Upper lobe of left lung (tissue), 6 donors: ENCODE measurements at regions not wholly inside any gene's neighbourhood (a gene's known extent, or its start where the extent isn't known, plus 50 kb on each side); places are given as distances from the start of the nearest gene placed in this dataset.
A peak's percentile ranks its signal among the peaks of the same experiment; 100 is the strongest.

ENCODE experiments used
- ATAC-seq, 2 donors: fragments of 200-7000 bp; cut with Tn5 transposase; one replicate each; pipeline ENCODE4 v1.9.1; 2022; ENCODE audit warnings: mild to moderate bottlenecking in 2 of 2, moderate library complexity in 2 of 2; ENCODE audit not compliant: low FRiP score in 2 of 2
- DNase-seq, 2 donors: peaks; one replicate each; pipeline ENCODE4 v3.0.0-alpha.2; 2019 to 2020
- H3K27ac ChIP-seq, 4 donors: fragments of 200-600 bp; sonication (generic); one replicate each; pipeline ENCODE4 v1.5.1; 2016 to 2019
- H3K27me3 ChIP-seq, 4 donors: fragments of 200-600 bp; sonication (generic); one replicate each; pipeline ENCODE4 v1.5.1; 2017 to 2019
- H3K36me3 ChIP-seq, 4 donors: fragments of 200-600 bp; sonication (generic); one replicate each; pipeline ENCODE4 v1.5.1; 2016 to 2019
- H3K4me1 ChIP-seq, 4 donors: fragments of 200-600 bp; sonication (generic); one replicate each; pipeline ENCODE4 v1.5.1; 2018 to 2019
- H3K4me3 ChIP-seq, 4 donors: fragments of 200-600 bp; sonication (generic); one replicate each; pipeline ENCODE4 v1.5.1; 2017 to 2019; ENCODE audit warnings: mild to moderate bottlenecking in 2 of 4, moderate library complexity in 1 of 4
- H3K9me3 ChIP-seq, 4 donors: fragments of 200-600 bp; sonication (generic); one replicate each; pipeline ENCODE4 v1.5.1; 2018 to 2019
- CTCF ChIP-seq, 6 experiments: fragments of 450-650 bp in 4 of 6; fragments of 200-600 bp in 2 of 6; sonication (generic) in 2 of 6; IDR thresholded peaks; one replicate each; pipeline ENCODE4 v1.5.1; 2016 to 2019; ENCODE audit warnings: antibody characterized with exemption in 6 of 6
- EP300 ChIP-seq, 4 donors: sonication (generic); formaldehyde crosslinking; IDR thresholded peaks; one replicate each; pipeline ENCODE4 v1.5.1; 2017; ENCODE audit warnings: antibody characterized with exemption in 4 of 4, control low read depth in 2 of 4
- POLR2A ChIP-seq, 4 donors: fragments of 450-650 bp; IDR thresholded peaks; one replicate each; pipeline ENCODE4 v1.5.1; 2016 to 2017; ENCODE audit warnings: antibody characterized with exemption in 4 of 4, mild to moderate bottlenecking in 2 of 4
- POLR2AphosphoS5 ChIP-seq, 2 donors: sonication (generic); formaldehyde crosslinking; IDR thresholded peaks; one replicate each; pipeline ENCODE4 v1.5.1; 2017; ENCODE audit warnings: antibody characterized with exemption in 2 of 2
- WGBS, 2 donors: methylation state at CpG; one replicate each; pipeline ENCODE4 v1.1.5; 2017 to 2018; 5-methylcytosine and 5-hydroxymethylcytosine counted together
- donor health status: DM: no; HTN: no; CAD: no; lungs with moderate emphysema.
- donor health status: DM: no; HTN: yes; CAD: no; lungs with severe emphysema.

- 40 to 42% methylated on average over 7 of the region's 7 CpGs for WGBS, 2 donors
- Histone ChIP-seq H3K27me3 (no peaks in the 10 kb centered on the region), H3K9me3 (peaks cover 0 to 4% (median 0%) of the 10 kb centered on the region in 4 donors), H3K27ac (no peak overlapping the region), H3K4me3 (no peak overlapping the region), H3K4me1 (peaks cover 0 to 10% (median 5%) of the 10 kb centered on the region in 4 donors), H3K36me3 (no peaks in the 10 kb centered on the region)
- no peak for DNase-seq
- peak in 1 of 2 donors; percentile 82 for ATAC-seq
- TF ChIP-seq CTCF (IDR thresholded peaks at IDR 0.05) (peak; percentile 48 to 77 (median 67)), EP300 (IDR thresholded peaks at IDR 0.05) (no peak), POLR2AphosphoS5 (IDR thresholded peaks at IDR 0.05) (no peak), POLR2A (IDR thresholded peaks at IDR 0.05) (no peak)
Measured at GRCh38 chr12:58346032-58346632, 404.8 kb downstream of the ATP23 start.

- H3K9me3 ChIP-seq, result peaks cover 0 to 4% (median 0%) of the 10 kb centered on the region in 4 donors
- no peaks in the 10 kb centered on the region for H3K36me3 ChIP-seq
- TF ChIP-seq EP300 (IDR thresholded peaks at IDR 0.05) (no peak), POLR2A (IDR thresholded peaks at IDR 0.05) (no peak), CTCF (IDR thresholded peaks at IDR 0.05) (no peak), POLR2AphosphoS5 (IDR thresholded peaks at IDR 0.05) (no peak)
- DNase-seq, result no peak
- ATAC-seq, result no peak
- H3K27me3 ChIP-seq, result no peaks in the 10 kb centered on the region
- peaks cover 0 to 6% (median 1%) of the 10 kb centered on the region in 4 donors for H3K4me1 ChIP-seq
- no peak overlapping the region for H3K27ac ChIP-seq
- 86 to 89% methylated on average over 2 of the region's 2 CpGs for WGBS, 2 donors
- H3K4me3 ChIP-seq, result no peak overlapping the region
Measured at GRCh38 chr12:58347188-58347587, 405.8 kb downstream of the ATP23 start.

GRCh38 chr12:58347691-58348090, 406.3 kb downstream of the ATP23 start:
- Histone ChIP-seq H3K36me3 (no peaks in the 10 kb centered on the region), H3K4me1 (peaks cover 0 to under 1% (median 0%) of the 10 kb centered on the region in 4 donors), H3K27me3 (no peaks in the 10 kb centered on the region), H3K4me3 (no peak overlapping the region), H3K9me3 (peaks cover 0 to 4% (median 0%) of the 10 kb centered on the region in 4 donors), H3K27ac (no peak overlapping the region)
- DNase-seq, result no peak
- 59 to 62% methylated on average over 2 of the region's 2 CpGs for WGBS, 2 donors
- no peak for TF ChIP-seq POLR2A (IDR thresholded peaks at IDR 0.05)
- no peak for TF ChIP-seq EP300 (IDR thresholded peaks at IDR 0.05)
- no peak for TF ChIP-seq POLR2AphosphoS5 (IDR thresholded peaks at IDR 0.05)
- no peak for TF ChIP-seq CTCF (IDR thresholded peaks at IDR 0.05)
- ATAC-seq, result no peak

- Histone ChIP-seq H3K9me3 (peaks cover 0 to 4% (median 0%) of the 10 kb centered on the region in 4 donors), H3K27me3 (no peaks in the 10 kb centered on the region), H3K27ac (no peak overlapping the region), H3K36me3 (no peaks in the 10 kb centered on the region), H3K4me3 (no peak overlapping the region), H3K4me1 (no peaks in the 10 kb centered on the region)
- ATAC-seq, result no peak
- 16 to 25% methylated on average over 2 of the region's 2 CpGs for WGBS, 2 donors
- no peak for TF ChIP-seq CTCF (IDR thresholded peaks at IDR 0.05)
- no peak for TF ChIP-seq POLR2AphosphoS5 (IDR thresholded peaks at IDR 0.05)
- no peak for TF ChIP-seq EP300 (IDR thresholded peaks at IDR 0.05)
- TF ChIP-seq POLR2A (IDR thresholded peaks at IDR 0.05), result no peak
- DNase-seq, result no peak
Measured at GRCh38 chr12:58349161-58349560, 407.8 kb downstream of the ATP23 start.

- Histone ChIP-seq H3K4me3 (no peak overlapping the region), H3K9me3 (no peaks in the 10 kb centered on the region), H3K4me1 (no peaks in the 10 kb centered on the region), H3K27me3 (no peaks in the 10 kb centered on the region), H3K36me3 (no peaks in the 10 kb centered on the region), H3K27ac (no peak overlapping the region)
- DNase-seq (no peak), ATAC-seq (no peak)
- 70 to 73% methylated on average over 5 of the region's 5 CpGs for WGBS, 2 donors
- TF ChIP-seq EP300 (IDR thresholded peaks at IDR 0.05) (no peak), POLR2AphosphoS5 (IDR thresholded peaks at IDR 0.05) (no peak), POLR2A (IDR thresholded peaks at IDR 0.05) (no peak), CTCF (IDR thresholded peaks at IDR 0.05) (no peak)
Measured at GRCh38 chr12:58356794-58357193, 415.4 kb downstream of the ATP23 start.
